NCI-H69 (cell line): ENCODE measurements at regions not wholly inside any gene's neighbourhood (a gene's known extent, or its start where the extent isn't known, plus 50 kb on each side); places are given as distances from the start of the nearest gene placed in this dataset.

Experiments
- DNase-seq: peaks from one replicate; lab custom pipeline; 2025; lab: John Stamatoyannopoulos, UW

- no peak for DNase-seq
Measured at GRCh38 chr10:131691481-131692090, 209.2 kb upstream of the PPP2R2D start.

- DNase-seq, result no peak
Measured at GRCh38 chr10:131692176-131692575, 208.6 kb upstream of the PPP2R2D start.

- DNase-seq, result no peak
Measured at GRCh38 chr10:131692686-131693334, 208.0 kb upstream of the PPP2R2D start.

- DNase-seq, result no peak
Measured at GRCh38 chr10:131693766-131694165, 207.0 kb upstream of the PPP2R2D start.

GRCh38 chr10:131694168-131694780 is 206.5 kb upstream of the PPP2R2D start:
- DNase-seq, result no peak

- DNase-seq, result no peak
Measured at GRCh38 chr10:131694781-131695495, 205.9 kb upstream of the PPP2R2D start.

GRCh38 chr10:131695496-131696165 is 205.2 kb upstream of the PPP2R2D start:
- no peak for DNase-seq

- DNase-seq, result peak; percentile 12
Measured at GRCh38 chr10:131697476-131698128, 203.2 kb upstream of the PPP2R2D start.

- no peak for DNase-seq
Measured at GRCh38 chr10:131698232-131698631, 202.6 kb upstream of the PPP2R2D start.

- DNase-seq, result no peak
Measured at GRCh38 chr10:131698986-131699385, 201.8 kb upstream of the PPP2R2D start.

- no peak for DNase-seq
Measured at GRCh38 chr10:131700032-131700431, 200.8 kb upstream of the PPP2R2D start.

GRCh38 chr10:131700506-131700905 is 200.3 kb upstream of the PPP2R2D start:
- DNase-seq, result no peak

- no peak for DNase-seq
Measured at GRCh38 chr10:131701131-131701947, 199.5 kb upstream of the PPP2R2D start.

GRCh38 chr10:131702531-131703356 is 198.1 kb upstream of the PPP2R2D start:
- DNase-seq, result no peak

- DNase-seq, result no peak
Measured at GRCh38 chr10:131703541-131703940, 197.3 kb upstream of the PPP2R2D start.

- DNase-seq, result no peak
Measured at GRCh38 chr10:131703941-131704340, 196.9 kb upstream of the PPP2R2D start.

GRCh38 chr10:131706476-131706875 is 194.3 kb upstream of the PPP2R2D start:
- no peak for DNase-seq

- DNase-seq, result no peak
Measured at GRCh38 chr10:131706952-131707351, 193.9 kb upstream of the PPP2R2D start.

- DNase-seq, result no peak
Measured at GRCh38 chr10:131708225-131708880, 192.5 kb upstream of the PPP2R2D start.
